Body of pancreas (tissue), 4 donors: ENCODE measurements at regions not wholly inside any gene's neighbourhood (a gene's known extent, or its start where the extent isn't known, plus 50 kb on each side); places are given as distances from the start of the nearest gene placed in this dataset.
"Not testable (repeated sequence)": the region's sequence is repeated elsewhere in the genome, so short reads cannot be mapped to it uniquely, and the experiment has no call there.

Experiments
- ATAC-seq: fragments of 150-250 bp; one replicate; pipeline ENCODE4 v1.9.1; 2016
- DNase-seq, 4 donors: peaks; one replicate each; pipeline ENCODE4 v3.0.0-alpha.2; 2019
- H3K27ac ChIP-seq, 4 donors: fragments of 200-600 bp; sonication (generic); 1 replicate in 3 of 4; 2 replicates in 1 of 4; pipeline versions ENCODE4 v1.5.1 to v1.6.1; 2016 to 2019; ENCODE audit warnings: mild to moderate bottlenecking in 1 of 4, mixed read lengths in 1 of 4, moderate library complexity in 1 of 4
- H3K27me3 ChIP-seq, 2 donors: fragments of 200-600 bp; sonication (generic); one replicate each; pipeline ENCODE4 v1.6.0; 2016; ENCODE audit warnings: mild to moderate bottlenecking in 1 of 2
- H3K36me3 ChIP-seq, 2 donors: fragments of 200-600 bp; sonication (generic); replicated peaks in 1 of 2; 2 replicates each; pipeline ENCODE4 v1.5.1; 2016; ENCODE audit warnings: low read depth in 2 of 2; ENCODE audit not compliant: insufficient read depth in 1 of 2
- H3K4me1 ChIP-seq: fragments of 200-600 bp; sonication (generic); one replicate; pipeline ENCODE4 v1.6.0; 2016
- H3K4me3 ChIP-seq, 2 donors: fragments of 200-600 bp; sonication (generic); 1 replicate in 1 of 2; 2 replicates in 1 of 2; pipeline ENCODE4 v1.5.1; 2016 to 2019
- H3K9me3 ChIP-seq, 3 donors: fragments of 200-600 bp; sonication (generic); 1 replicate in 2 of 3; 2 replicates in 1 of 3; pipeline ENCODE4 v1.5.1; 2016
- CTCF ChIP-seq, 7 experiments: fragments of 450-650 bp in 4 of 7; fragments of 200-600 bp in 3 of 7; sonication (generic) in 3 of 7; IDR thresholded peaks; one replicate each; pipeline ENCODE4 v1.5.1; 2016 to 2019; ENCODE audit warnings: antibody characterized with exemption in 7 of 7
- POLR2A ChIP-seq, 3 donors: fragments of 450-650 bp; IDR thresholded peaks; one replicate each; pipeline ENCODE4 v1.6.1; 2016; ENCODE audit warnings: antibody characterized with exemption in 3 of 3, mild to moderate bottlenecking in 2 of 3
- WGBS, 2 donors: methylation state at CpG; one replicate each; pipeline ENCODE4 v1.1.5; 2017; 5-methylcytosine and 5-hydroxymethylcytosine counted together
- intact Hi-C: fragments of 100-400 bp; cut with DNase I; formaldehyde crosslinking; loops from one replicate; pipeline ENCODE4 v1.15.1; 2023

GRCh38 chr7:106749165-106749564 is 88.2 kb upstream of the CCDC71L start:
- 67 to 85% methylated on average over 1 of the region's 1 CpG for WGBS, 2 donors
- no peak overlapping the region for H3K27ac ChIP-seq
- H3K4me1 ChIP-seq, result peaks cover 22% of the 10 kb centered on the region
- H3K4me3 ChIP-seq, result no peak overlapping the region
- no peaks in the 10 kb centered on the region for H3K36me3 ChIP-seq
- intact Hi-C loops, result no loop called here
- no peaks in the 10 kb centered on the region for H3K9me3 ChIP-seq
- ATAC-seq, result no peak
- TF ChIP-seq POLR2A (IDR thresholded peaks at IDR 0.05) (no peak), CTCF (IDR thresholded peaks at IDR 0.05) (no peak)
- no peak for DNase-seq
- no peaks in the 10 kb centered on the region for H3K27me3 ChIP-seq

GRCh38 chr7:106750773-106751172 is 89.8 kb upstream of the CCDC71L start:
- intact Hi-C loops, result no loop called here
- Histone ChIP-seq H3K9me3 (no peaks in the 10 kb centered on the region), H3K36me3 (no peaks in the 10 kb centered on the region), H3K27me3 (no peaks in the 10 kb centered on the region), H3K27ac (no peak overlapping the region), H3K4me3 (no peak overlapping the region), H3K4me1 (peaks cover 22% of the 10 kb centered on the region)
- DNase-seq, result no peak
- 77 to 83% methylated on average over 5 to 7 of the region's 7 CpGs for WGBS, 2 donors
- no peak for ATAC-seq
- TF ChIP-seq CTCF (IDR thresholded peaks at IDR 0.05) (no peak), POLR2A (IDR thresholded peaks at IDR 0.05) (no peak)

- no peaks in the 10 kb centered on the region for H3K36me3 ChIP-seq
- 5 to 14% methylated on average over 1 of the region's 1 CpG for WGBS, 2 donors
- H3K4me3 ChIP-seq, result no peak overlapping the region
- peaks cover 17% of the 10 kb centered on the region for H3K4me1 ChIP-seq
- TF ChIP-seq POLR2A (IDR thresholded peaks at IDR 0.05) (no peak), CTCF (IDR thresholded peaks at IDR 0.05) (no peak)
- peak overlapping the region in 1 of 4 donors; percentile 20 for H3K27ac ChIP-seq
- ATAC-seq (peak; percentile 70), DNase-seq (peak in 2 of 4 donors; percentile 31 to 63)
- intact Hi-C loops, result no loop called here
- no peaks in the 10 kb centered on the region for H3K9me3 ChIP-seq
- H3K27me3 ChIP-seq, result no peaks in the 10 kb centered on the region
Observed at GRCh38 chr7:106752367-106752766, 91.4 kb upstream of the CCDC71L start.

GRCh38 chr7:106755024-106755423 is 94.1 kb upstream of the CCDC71L start:
- H3K27me3 ChIP-seq, DNase-seq, H3K4me3 ChIP-seq, H3K36me3 ChIP-seq, H3K27ac ChIP-seq, ATAC-seq, H3K9me3 ChIP-seq, intact Hi-C loops: not testable (repeated sequence)
- peaks cover 10% of the 10 kb centered on the region for H3K4me1 ChIP-seq
- 90 to 94% methylated on average over 3 of the region's 3 CpGs for WGBS, 2 donors

GRCh38 chr7:106755641-106756040 is 94.7 kb upstream of the CCDC71L start:
- TF ChIP-seq CTCF (IDR thresholded peaks at IDR 0.05) (no peak), POLR2A (IDR thresholded peaks at IDR 0.05) (no peak)
- H3K4me1 ChIP-seq, result peaks cover 10% of the 10 kb centered on the region
- DNase-seq (no peak), ATAC-seq (no peak)
- intact Hi-C loops, result no loop called here
- H3K27me3 ChIP-seq, result no peaks in the 10 kb centered on the region
- no peaks in the 10 kb centered on the region for H3K9me3 ChIP-seq
- H3K36me3 ChIP-seq, result no peaks in the 10 kb centered on the region
- no peak overlapping the region for H3K4me3 ChIP-seq
- H3K27ac ChIP-seq, result no peak overlapping the region
- WGBS, 2 donors, result 91 to 100% methylated on average over 1 of the region's 1 CpG
